GM21515 (cell line): ENCODE measurements at regions not wholly inside any gene's neighbourhood (a gene's known extent, or its start where the extent isn't known, plus 50 kb on each side); places are given as distances from the start of the nearest gene placed in this dataset.

Experiments used
- ATAC-seq: cut with Tn5 transposase; IDR thresholded peaks from one replicate; pipeline ENCODE4 v1.9.1; 2021; ENCODE audit not compliant: unreplicated experiment

GRCh38 chr20:24813080-24813479 lies 136.0 kb upstream of the CST7 start:
- no peak for ATAC-seq

- ATAC-seq = no peak
These were observed 135.6 kb upstream of the CST7 start for GRCh38 chr20:24813496-24813895.

GRCh38 chr20:24813936-24814335 lies 135.1 kb upstream of the CST7 start:
- ATAC-seq = no peak

GRCh38 chr20:24814556-24815195 lies 134.4 kb upstream of the CST7 start:
- no peak for ATAC-seq

- ATAC-seq = no peak
These were observed 133.8 kb upstream of the CST7 start for GRCh38 chr20:24815196-24815815.

GRCh38 chr20:24815931-24816330 lies 133.1 kb upstream of the CST7 start:
- no peak for ATAC-seq

- ATAC-seq = no peak
These were observed 132.6 kb upstream of the CST7 start for GRCh38 chr20:24816431-24816830.

DNA sequence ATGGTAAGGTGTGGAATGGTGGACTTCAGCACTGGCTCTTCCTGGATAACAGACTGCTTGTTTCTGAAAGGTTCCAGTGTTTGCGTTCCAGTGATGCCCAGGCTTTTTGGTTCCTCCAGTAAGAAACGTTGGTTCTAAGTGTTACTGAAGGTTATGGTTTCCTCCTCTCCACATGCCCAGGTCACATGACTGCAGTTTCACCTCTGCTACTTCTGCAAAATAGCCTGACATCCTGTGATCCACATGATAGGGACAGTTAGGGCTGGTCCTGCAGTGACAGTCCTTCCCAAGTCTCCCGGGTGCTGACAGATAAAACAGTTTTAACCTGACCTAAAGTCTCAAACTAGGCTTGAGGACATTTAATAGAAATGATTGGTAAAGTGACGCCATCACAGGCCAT lies 132.2 kb upstream of the CST7 start:
- no peak for ATAC-seq

DNA sequence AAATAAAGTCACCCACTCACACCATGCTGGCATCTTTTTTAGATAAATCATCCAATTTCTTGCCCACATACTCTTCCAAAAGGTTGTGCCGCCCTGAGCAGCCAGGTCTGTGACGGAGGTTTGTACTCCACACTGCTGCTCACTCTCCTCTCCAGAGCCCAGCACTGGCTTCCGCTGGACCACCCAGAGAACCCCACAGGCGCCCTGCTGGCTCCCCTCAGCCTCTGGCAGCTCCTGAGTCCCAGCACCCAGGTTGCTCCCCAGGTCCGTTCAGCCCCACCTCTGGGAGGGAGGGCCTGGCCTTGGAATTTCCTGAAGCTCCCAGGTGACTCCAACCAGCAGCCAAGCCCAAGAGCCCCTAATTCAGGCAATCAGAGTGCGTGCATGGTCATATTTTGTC lies 131.7 kb upstream of the CST7 start:
- ATAC-seq = no peak

GRCh38 chr20:24818056-24818455 lies 131.0 kb upstream of the CST7 start:
- no peak for ATAC-seq

GRCh38 chr20:24819331-24819965 lies 129.6 kb upstream of the CST7 start:
- no peak for ATAC-seq

DNA sequence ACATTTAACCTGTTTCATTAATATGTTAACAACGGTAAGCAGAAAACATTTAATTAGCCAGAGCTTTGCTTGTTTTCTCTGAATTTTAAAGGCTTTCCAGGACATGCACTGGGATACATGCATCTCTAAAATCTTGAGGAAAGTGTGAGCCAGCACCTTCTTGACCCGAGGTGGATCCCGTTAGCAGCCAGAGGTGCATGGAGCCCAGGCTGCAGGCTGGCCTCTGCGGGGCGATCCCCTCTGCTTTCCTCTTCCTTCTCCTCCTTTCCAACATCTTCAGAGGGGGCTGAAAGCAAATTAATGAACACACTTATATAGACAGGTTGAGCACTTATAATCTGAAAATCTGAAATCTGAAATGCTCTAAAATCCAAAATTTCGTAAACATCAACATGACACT lies 128.7 kb upstream of the CST7 start:
- ATAC-seq = no peak

- no peak for ATAC-seq
These were observed 127.7 kb upstream of the CST7 start for GRCh38 chr20:24821391-24821790.

DNA sequence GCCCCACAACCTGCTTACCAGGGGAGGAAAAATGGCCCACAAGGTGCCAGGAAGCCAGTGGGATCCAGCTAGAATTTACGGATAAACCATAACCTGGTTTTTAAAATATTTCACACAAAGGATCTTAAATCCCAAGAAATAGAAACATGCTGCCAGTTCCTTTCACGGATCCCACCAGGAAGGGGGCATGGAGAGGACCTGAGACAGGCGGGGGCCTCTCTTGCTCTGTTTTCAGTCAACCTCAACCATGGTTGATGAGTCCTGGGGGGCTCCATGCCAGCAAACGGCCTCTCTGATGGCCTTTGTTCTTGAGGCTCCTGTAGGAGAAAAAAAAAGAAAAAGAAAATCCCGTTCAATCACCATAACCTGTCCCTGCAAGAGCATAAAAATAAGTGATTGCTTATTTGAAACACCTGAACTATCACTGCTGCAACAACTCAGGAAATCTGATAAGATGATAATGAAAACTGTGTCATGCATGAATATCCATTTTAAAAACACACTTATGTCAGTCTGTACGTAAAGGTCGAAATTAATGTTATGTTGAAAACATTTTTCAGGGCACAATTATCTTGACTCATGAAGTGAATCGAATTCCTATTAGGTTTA lies 125.8 kb upstream of the CST7 start:
- no peak for ATAC-seq

- ATAC-seq = no peak
These were observed 124.9 kb upstream of the CST7 start for GRCh38 chr20:24823989-24824693.

GRCh38 chr20:24825591-24825990 lies 123.5 kb upstream of the CST7 start:
- ATAC-seq = no peak

GRCh38 chr20:24827603-24828295 lies 121.3 kb upstream of the CST7 start:
- ATAC-seq = no peak

GRCh38 chr20:24828992-24829648 lies 119.9 kb upstream of the CST7 start:
- no peak for ATAC-seq

DNA sequence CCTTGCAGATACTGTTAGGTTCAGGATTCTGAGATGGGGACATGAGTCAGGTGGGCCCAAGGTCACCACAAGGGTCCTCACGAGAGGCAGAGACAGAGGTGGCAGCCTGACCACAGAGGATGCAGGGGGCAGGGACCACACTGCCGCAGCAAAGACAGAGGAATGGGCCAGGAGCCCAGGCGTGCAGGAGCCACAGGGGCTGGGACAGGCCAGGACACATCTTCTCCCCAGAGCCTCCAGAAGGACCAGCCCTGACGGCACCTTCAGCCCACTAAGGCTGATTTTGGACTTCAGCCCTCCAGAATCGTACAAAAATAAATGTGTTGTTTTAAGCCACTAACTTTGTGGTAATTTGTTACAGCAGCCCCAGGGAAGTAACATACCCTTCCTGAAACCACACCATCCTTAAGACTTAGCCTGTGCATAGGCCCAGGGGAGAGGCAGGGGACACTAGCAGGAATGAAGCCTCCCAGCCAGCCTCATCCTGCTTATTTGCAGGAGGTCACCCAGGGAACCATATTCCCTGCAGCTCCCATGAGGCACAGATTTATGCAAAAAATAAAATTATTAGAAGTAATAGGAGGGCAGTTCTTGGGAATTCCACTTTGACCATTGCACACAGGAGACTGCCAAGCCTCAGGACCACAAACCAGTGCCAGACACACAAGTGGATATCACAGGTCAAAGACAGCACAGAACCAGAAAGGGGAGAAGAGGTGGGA lies 119.3 kb upstream of the CST7 start:
- no peak for ATAC-seq

DNA sequence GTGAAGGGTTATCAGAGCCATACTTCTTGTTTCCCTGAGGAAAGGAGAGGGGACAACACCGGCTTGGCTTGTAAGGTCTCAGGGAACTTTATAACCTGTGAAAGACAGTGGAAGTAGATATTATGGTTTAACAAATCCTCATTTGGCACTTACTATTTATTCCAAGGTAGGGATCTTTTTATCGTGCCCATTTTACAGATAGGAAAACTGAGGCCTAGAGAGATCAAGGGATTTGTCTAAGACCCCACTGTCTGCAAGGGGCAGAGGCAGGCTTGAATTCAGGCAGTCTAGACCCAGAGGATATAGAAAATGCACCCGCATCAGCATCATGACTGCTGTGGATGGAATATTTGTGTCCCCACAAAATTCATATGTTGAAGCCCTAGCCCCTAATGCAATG lies 118.4 kb upstream of the CST7 start:
- no peak for ATAC-seq
